A549 (cell line): ENCODE measurements at regions not wholly inside any gene's neighbourhood (a gene's known extent, or its start where the extent isn't known, plus 50 kb on each side); places are given as distances from the start of the nearest gene placed in this dataset.

ENCODE experiments used
- CBX2 ChIP-seq: fragments of 200-600 bp; sonication (generic); IDR thresholded peaks from 2 replicates; pipeline ENCODE4 v1.6.1; 2016; ENCODE audit warnings: low read depth, mild to moderate bottlenecking, borderline replicate concordance
- EP300 ChIP-seq, 2 experiments: fragments of >200 bp; sonication (Bioruptor Twin); formaldehyde crosslinking; IDR thresholded peaks; 2 replicates in 1 of 2; 3 replicates in 1 of 2; pipeline ENCODE4 v1.6.1; 2016 to 2017
- FOSB ChIP-seq: fragments of 250-450 bp; sonication (Bioruptor Pico); IDR thresholded peaks from 2 replicates; pipeline ENCODE4 v1.5.0; 2020; ENCODE audit warnings: mild to moderate bottlenecking, moderate library complexity
- POLR2A ChIP-seq: IDR thresholded peaks from 2 replicates; pipeline ENCODE4 v1.6.1; 2012; ENCODE audit warnings: mild to moderate bottlenecking, low read length
- SREBF2 ChIP-seq: fragments of 450-650 bp; IDR thresholded peaks from 2 replicates; pipeline ENCODE4 v1.6.1; 2014; ENCODE audit warnings: mild to moderate bottlenecking, moderate library complexity
- TP53 ChIP-seq: fragments of 250-450 bp; sonication (Bioruptor Pico); IDR thresholded peaks from 2 replicates; pipeline ENCODE4 v1.5.0; 2021; ENCODE audit warnings: mild to moderate bottlenecking, moderate library complexity
- TF ChIP-seq, protein P1 (sequence below): fragments of >200 bp; sonication (Bioruptor Twin); formaldehyde crosslinking; IDR thresholded peaks from 3 replicates; pipeline ENCODE4 v1.5.1; 2016

DNA sequence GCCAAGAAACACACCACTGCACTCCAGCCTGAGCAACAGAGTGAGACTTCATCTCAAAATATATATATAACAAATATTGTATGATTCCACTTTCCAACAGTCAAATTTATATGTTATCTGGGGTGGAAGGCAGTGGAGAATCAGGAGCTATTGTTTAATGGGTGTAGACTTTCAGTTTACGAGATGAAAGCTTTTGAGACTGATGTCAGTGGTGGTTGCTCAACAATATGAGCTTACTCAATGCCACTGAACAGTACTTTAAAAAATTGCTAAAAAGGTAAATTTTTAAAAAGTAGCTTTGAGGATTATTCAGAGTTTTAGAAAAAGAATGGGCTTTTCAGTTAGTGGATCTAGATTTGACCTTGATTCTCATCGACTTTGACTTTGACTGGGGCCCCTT, 105.9 kb upstream of the ST6GAL2 start:
- TF ChIP-seq TP53 (CRISPR knock-in tag) (no peak), FOSB (CRISPR knock-in tag) (no peak), CBX2 (no peak), SREBF2 (no peak), EP300 (IDR thresholded peaks at IDR 0.05) (no peak), POLR2A (no peak)
- TF ChIP-seq, protein P1, sequence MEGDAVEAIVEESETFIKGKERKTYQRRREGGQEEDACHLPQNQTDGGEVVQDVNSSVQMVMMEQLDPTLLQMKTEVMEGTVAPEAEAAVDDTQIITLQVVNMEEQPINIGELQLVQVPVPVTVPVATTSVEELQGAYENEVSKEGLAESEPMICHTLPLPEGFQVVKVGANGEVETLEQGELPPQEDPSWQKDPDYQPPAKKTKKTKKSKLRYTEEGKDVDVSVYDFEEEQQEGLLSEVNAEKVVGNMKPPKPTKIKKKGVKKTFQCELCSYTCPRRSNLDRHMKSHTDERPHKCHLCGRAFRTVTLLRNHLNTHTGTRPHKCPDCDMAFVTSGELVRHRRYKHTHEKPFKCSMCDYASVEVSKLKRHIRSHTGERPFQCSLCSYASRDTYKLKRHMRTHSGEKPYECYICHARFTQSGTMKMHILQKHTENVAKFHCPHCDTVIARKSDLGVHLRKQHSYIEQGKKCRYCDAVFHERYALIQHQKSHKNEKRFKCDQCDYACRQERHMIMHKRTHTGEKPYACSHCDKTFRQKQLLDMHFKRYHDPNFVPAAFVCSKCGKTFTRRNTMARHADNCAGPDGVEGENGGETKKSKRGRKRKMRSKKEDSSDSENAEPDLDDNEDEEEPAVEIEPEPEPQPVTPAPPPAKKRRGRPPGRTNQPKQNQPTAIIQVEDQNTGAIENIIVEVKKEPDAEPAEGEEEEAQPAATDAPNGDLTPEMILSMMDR, result no peak
